HG02938 (cell line): ENCODE measurements at regions not wholly inside any gene's neighbourhood (a gene's known extent, or its start where the extent isn't known, plus 50 kb on each side); places are given as distances from the start of the nearest gene placed in this dataset.

Experiments
- ATAC-seq: cut with Tn5 transposase; IDR thresholded peaks from one replicate; pipeline ENCODE4 v1.9.1; 2021; ENCODE audit warnings: mild to moderate bottlenecking, moderate library complexity; ENCODE audit not compliant: unreplicated experiment

- ATAC-seq = no peak
Measured at GRCh38 chr9:118832371-118832770, 536.9 kb downstream of the BRINP1 start.

- no peak for ATAC-seq
Measured at GRCh38 chr9:118836891-118837290, 532.3 kb downstream of the BRINP1 start.

- no peak for ATAC-seq
Measured at GRCh38 chr9:118871531-118871930, 497.7 kb downstream of the BRINP1 start.

- ATAC-seq = no peak
Measured at GRCh38 chr9:118882684-118883083, 486.6 kb downstream of the BRINP1 start.

GRCh38 chr9:118883411-118883810, 485.8 kb downstream of the BRINP1 start:
- no peak for ATAC-seq

- ATAC-seq = no peak
Measured at GRCh38 chr9:118891213-118891612, 478.0 kb downstream of the BRINP1 start.

GRCh38 chr9:118896324-118897000, 472.8 kb downstream of the BRINP1 start:
- no peak for ATAC-seq

- ATAC-seq = no peak
Measured at GRCh38 chr9:118918180-118918579, 451.1 kb downstream of the BRINP1 start.

- ATAC-seq = no peak
Measured at GRCh38 chr9:118928722-118929121, 440.5 kb downstream of the BRINP1 start.

GRCh38 chr9:118929287-118929686, 439.9 kb downstream of the BRINP1 start:
- no peak for ATAC-seq

GRCh38 chr9:118931941-118932340, 437.3 kb downstream of the BRINP1 start:
- ATAC-seq = no peak

- ATAC-seq = no peak
Measured at GRCh38 chr9:118938581-118938980, 430.7 kb downstream of the BRINP1 start.

GRCh38 chr9:118940473-118940872, 428.8 kb downstream of the BRINP1 start:
- no peak for ATAC-seq

- ATAC-seq = no peak
Measured at GRCh38 chr9:118946669-118947068, 422.6 kb downstream of the BRINP1 start.

- ATAC-seq = no peak
Measured at GRCh38 chr9:118954857-118955256, 414.4 kb downstream of the BRINP1 start.

- no peak for ATAC-seq
Measured at GRCh38 chr9:118957585-118957984, 411.6 kb downstream of the BRINP1 start.

GRCh38 chr9:118959366-118959765, 409.9 kb downstream of the BRINP1 start:
- ATAC-seq = no peak

- ATAC-seq = no peak
Measured at GRCh38 chr9:118961857-118962256, 407.4 kb downstream of the BRINP1 start.

- ATAC-seq = no peak
Measured at GRCh38 chr9:118962426-118962825, 406.8 kb downstream of the BRINP1 start.

- ATAC-seq = no peak
Measured at GRCh38 chr9:118963674-118964073, 405.6 kb downstream of the BRINP1 start.

- ATAC-seq = no peak
Measured at GRCh38 chr9:118967901-118968300, 401.3 kb downstream of the BRINP1 start.

- no peak for ATAC-seq
Measured at GRCh38 chr9:118975736-118976135, 393.5 kb downstream of the BRINP1 start.

- no peak for ATAC-seq
Measured at GRCh38 chr9:118976160-118976559, 393.1 kb downstream of the BRINP1 start.
